Activated CD8-positive, alpha-beta memory T cell treated with anti-CD3 and anti-CD28 coated beads, Interleukin-2, amount 10 ng/mL, durations not matched to agents 7 days and 5 days (primary cell): ENCODE measurements at regions not wholly inside any gene's neighbourhood (a gene's known extent, or its start where the extent isn't known, plus 50 kb on each side); places are given as distances from the start of the nearest gene placed in this dataset.
"Not testable (repeated sequence)": the region's sequence is repeated elsewhere in the genome, so short reads cannot be mapped to it uniquely, and the experiment has no call there.

Experiments
- ATAC-seq: fragments of 150-1000 bp; cut with Tn5 transposase; one replicate; pipeline ENCODE4 v1.10.0; 2021; ENCODE audit warnings: moderate library complexity
- CTCF ChIA-PET: fragments of 350-600 bp; sonication (Branson Sonifier 250); formaldehyde crosslinking; loops from one replicate; lab custom pipeline; 2021; ENCODE audit warnings: antibody characterized with exemption; lab: Charles Lee
- DNase-seq: peaks from one replicate; pipeline ENCODE4 v3.0.0-alpha.2; 2020
- H3K27ac Mint-ChIP-seq: one replicate; pipeline ENCODE4 v1.8.0; 2021; ENCODE audit warnings: mild to moderate bottlenecking, mixed read lengths
- H3K27me3 Mint-ChIP-seq: one replicate; pipeline ENCODE4 v1.8.0; 2021; ENCODE audit warnings: mixed read lengths
- H3K36me3 Mint-ChIP-seq: one replicate; pipeline ENCODE4 v1.8.0; 2021; ENCODE audit warnings: mild to moderate bottlenecking, mixed read lengths
- H3K4me1 Mint-ChIP-seq: one replicate; pipeline ENCODE4 v1.8.0; 2021; ENCODE audit warnings: mixed read lengths
- H3K4me3 Mint-ChIP-seq: one replicate; pipeline ENCODE4 v1.8.0; 2021; ENCODE audit warnings: mild to moderate bottlenecking, moderate library complexity, mixed read lengths
- H3K9me3 Mint-ChIP-seq: one replicate; pipeline ENCODE4 v1.8.0; 2022; ENCODE audit warnings: low read depth, mixed read lengths

GRCh38 chr14:65840118-65840751 is 427.7 kb downstream of the FUT8 start:
- H3K4me3 Mint-ChIP-seq: no peak overlapping the region
- CTCF ChIA-PET: interaction anchor here (1.3 to 1.8 kb wide), 3 partner anchors 16 to 114 kb away, joined by 3 to 6 read pairs (median 3); no protein-coding TSS in a partner anchor
- peaks cover 12% of the 10 kb centered on the region for H3K36me3 Mint-ChIP-seq
- ATAC-seq (no peak), DNase-seq (peak; percentile 18)
- H3K4me1 Mint-ChIP-seq: peaks cover 57% of the 10 kb centered on the region
- no peak overlapping the region for H3K27ac Mint-ChIP-seq
- H3K27me3 Mint-ChIP-seq: no peaks in the 10 kb centered on the region
- H3K9me3 Mint-ChIP-seq: peaks cover 7% of the 10 kb centered on the region

- Mint-ChIP-seq H3K9me3 (peaks cover 10% of the 10 kb centered on the region), H3K27me3 (no peaks in the 10 kb centered on the region), H3K36me3 (peaks cover 14% of the 10 kb centered on the region), H3K4me1 (peaks cover 60% of the 10 kb centered on the region), H3K27ac (no peak overlapping the region), H3K4me3 (no peak overlapping the region)
- DNase-seq (no peak), ATAC-seq (no peak)
- CTCF ChIA-PET: no interaction called here
Measured at GRCh38 chr14:65840786-65841185, 428.3 kb downstream of the FUT8 start.

- ATAC-seq (peak; percentile 49), DNase-seq (peak; percentile 38)
- Mint-ChIP-seq H3K4me1 (peaks cover 69% of the 10 kb centered on the region), H3K36me3 (peaks cover 47% of the 10 kb centered on the region), H3K27ac (peak overlapping the region; percentile 96), H3K4me3 (peak overlapping the region; percentile 62), H3K9me3 (peaks cover 15% of the 10 kb centered on the region), H3K27me3 (no peaks in the 10 kb centered on the region)
- CTCF ChIA-PET: interaction anchor here (0.9 to 3.5 kb wide), 17 partner anchors 9 to 682 kb away, joined by 3 to 31 read pairs (median 8); no protein-coding TSS in a partner anchor
Measured at GRCh38 chr14:65846196-65846868, 433.8 kb downstream of the FUT8 start.

DNA sequence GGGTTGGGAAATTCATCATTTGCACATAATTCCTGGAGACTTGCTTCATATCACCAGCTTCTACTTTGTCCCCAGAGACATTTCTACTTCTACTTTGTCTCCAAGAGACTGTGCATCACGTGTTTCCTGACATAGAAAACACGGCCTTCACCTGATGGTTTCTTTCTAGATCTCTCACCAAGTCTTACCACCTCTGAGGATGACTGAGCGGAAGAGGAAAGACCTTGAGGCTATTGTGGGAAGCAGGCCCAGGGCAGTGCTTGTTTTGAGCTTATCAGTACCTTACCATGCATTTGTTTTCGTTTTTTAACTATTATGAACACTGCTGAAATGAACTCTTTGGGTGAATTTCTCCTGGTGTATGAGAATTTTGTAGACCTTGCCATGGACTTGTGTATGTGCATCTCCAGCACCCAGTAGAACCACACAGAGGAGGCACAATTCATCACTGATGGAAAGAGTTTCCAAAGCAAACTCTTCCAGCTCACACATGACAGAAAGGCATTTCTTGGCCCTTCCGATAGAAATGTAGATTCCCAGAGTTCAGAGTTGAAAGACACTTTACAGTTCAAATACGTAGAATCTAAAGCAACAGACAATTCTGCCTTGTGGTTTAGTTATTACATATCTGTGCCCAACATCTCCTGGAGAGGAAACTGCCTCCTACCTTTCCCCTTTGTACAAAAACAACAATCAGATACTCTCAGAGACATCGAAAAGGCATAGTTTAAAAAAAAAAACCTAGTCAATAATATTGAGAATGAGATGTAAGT is 434.7 kb downstream of the FUT8 start:
- CTCF ChIA-PET: interaction anchor here (0.8 to 3.5 kb wide), 18 partner anchors 10 to 683 kb away, joined by 3 to 31 read pairs (median 6); no protein-coding TSS in a partner anchor
- ATAC-seq (peak; percentile 84), DNase-seq (peak; percentile 94)
- H3K36me3 Mint-ChIP-seq: peaks cover 55% of the 10 kb centered on the region
- peak overlapping the region; percentile 96 for H3K27ac Mint-ChIP-seq
- peak overlapping the region; percentile 62 for H3K4me3 Mint-ChIP-seq
- peaks cover 72% of the 10 kb centered on the region for H3K4me1 Mint-ChIP-seq
- H3K27me3 Mint-ChIP-seq: no peaks in the 10 kb centered on the region
- H3K9me3 Mint-ChIP-seq: peaks cover 17% of the 10 kb centered on the region

- not testable (repeated sequence) for H3K4me3 Mint-ChIP-seq, ATAC-seq, H3K27me3 Mint-ChIP-seq, DNase-seq
- H3K27ac Mint-ChIP-seq: peak overlapping the region; percentile 96
- peaks cover 19% of the 10 kb centered on the region for H3K9me3 Mint-ChIP-seq
- CTCF ChIA-PET: interaction anchor here (1.2 to 3.5 kb wide), 8 partner anchors 11 to 111 kb away, joined by 3 to 31 read pairs (median 10); no protein-coding TSS in a partner anchor
- H3K36me3 Mint-ChIP-seq: peaks cover 62% of the 10 kb centered on the region
- peaks cover 71% of the 10 kb centered on the region for H3K4me1 Mint-ChIP-seq
Measured at GRCh38 chr14:65847931-65848330, 435.4 kb downstream of the FUT8 start.

DNA sequence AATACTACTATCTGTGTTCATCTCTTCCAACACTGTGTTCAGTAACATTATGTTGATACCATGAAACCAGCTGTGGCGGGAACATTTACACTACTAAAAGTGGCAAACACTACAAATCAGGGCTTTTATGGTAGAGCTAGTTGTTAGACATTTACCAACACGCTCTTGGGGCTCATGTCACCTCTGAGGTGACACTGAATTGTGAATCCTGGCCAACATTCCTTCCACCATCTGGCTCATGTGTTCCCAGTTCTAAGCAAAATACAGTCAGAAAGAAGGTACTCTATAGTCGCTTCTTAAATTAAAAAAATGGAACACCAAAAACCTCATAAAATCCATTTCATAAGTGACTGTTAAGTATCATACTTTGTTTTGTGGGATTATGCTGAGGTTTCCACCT is 436.6 kb downstream of the FUT8 start:
- Mint-ChIP-seq H3K27me3 (no peaks in the 10 kb centered on the region), H3K4me3 (no peak overlapping the region), H3K9me3 (peaks cover 22% of the 10 kb centered on the region), H3K4me1 (peaks cover 60% of the 10 kb centered on the region), H3K36me3 (peaks cover 65% of the 10 kb centered on the region), H3K27ac (peak overlapping the region; percentile 92)
- DNase-seq (no peak), ATAC-seq (no peak)
- CTCF ChIA-PET: interaction anchor here (0.8 to 1.2 kb wide), 2 partner anchors 12 to 110 kb away, joined by 3 to 4 read pairs; no protein-coding TSS in a partner anchor

DNA sequence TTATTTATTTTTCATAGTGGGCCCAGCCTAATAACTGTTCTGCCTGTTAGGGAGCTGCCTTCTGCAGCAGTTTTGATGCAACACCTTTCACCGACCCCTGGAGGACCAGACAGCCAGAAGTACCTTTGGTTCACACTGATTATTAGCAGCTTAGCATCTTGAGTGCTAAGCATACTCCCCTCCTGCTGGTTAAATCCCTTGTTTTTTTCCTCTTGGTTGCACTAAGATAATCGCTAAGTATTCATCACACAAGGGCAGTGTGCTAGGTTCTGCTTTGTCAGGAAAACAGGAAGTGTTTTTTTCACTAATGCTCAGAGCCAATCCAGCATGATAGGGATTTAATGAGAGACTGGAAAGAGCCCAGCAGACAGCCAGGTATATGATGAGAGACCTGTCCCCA is 437.0 kb downstream of the FUT8 start:
- no peak for DNase-seq
- no peak overlapping the region for H3K4me3 Mint-ChIP-seq
- H3K27me3 Mint-ChIP-seq: no peaks in the 10 kb centered on the region
- H3K9me3 Mint-ChIP-seq: peaks cover 24% of the 10 kb centered on the region
- H3K27ac Mint-ChIP-seq: peak overlapping the region; percentile 92
- ATAC-seq: no peak
- H3K4me1 Mint-ChIP-seq: peaks cover 60% of the 10 kb centered on the region
- CTCF ChIA-PET: interaction anchor here (0.8 to 1.2 kb wide), 2 partner anchors 12 to 110 kb away, joined by 3 to 4 read pairs; no protein-coding TSS in a partner anchor
- peaks cover 64% of the 10 kb centered on the region for H3K36me3 Mint-ChIP-seq

- Mint-ChIP-seq H3K36me3 (peaks cover 61% of the 10 kb centered on the region), H3K4me1 (peaks cover 58% of the 10 kb centered on the region), H3K27me3 (no peaks in the 10 kb centered on the region), H3K27ac (peak overlapping the region; percentile 92), H3K9me3 (peaks cover 22% of the 10 kb centered on the region), H3K4me3 (no peak overlapping the region)
- DNase-seq: peak; percentile 88
- CTCF ChIA-PET: interaction anchor here (0.8 to 1.5 kb wide), 3 partner anchors 11 to 27 kb away, joined by 3 to 10 read pairs (median 3); no protein-coding TSS in a partner anchor
- peak; percentile 82 for ATAC-seq
Measured at GRCh38 chr14:65850429-65851135, 438.1 kb downstream of the FUT8 start.

DNA sequence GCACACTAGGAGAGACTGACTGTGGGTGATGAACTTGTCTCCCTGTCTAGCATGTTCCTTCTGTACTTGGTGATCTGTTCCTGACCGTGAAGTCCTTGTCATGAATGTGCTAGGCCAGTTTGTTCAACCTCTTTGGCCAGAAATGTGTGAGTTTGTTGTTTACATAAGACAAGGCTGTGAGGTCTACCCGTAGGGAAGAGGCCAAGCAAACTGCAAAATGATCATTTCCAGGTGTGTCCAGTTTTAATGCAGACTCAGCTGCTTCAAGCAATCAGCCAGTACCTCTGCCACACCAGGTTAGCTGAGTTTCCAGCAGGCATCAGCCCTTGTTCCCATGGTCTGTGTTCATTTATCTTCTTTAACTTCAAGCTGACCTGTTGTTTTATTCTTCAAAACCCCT is 440.2 kb downstream of the FUT8 start:
- Mint-ChIP-seq H3K4me1 (peaks cover 40% of the 10 kb centered on the region), H3K9me3 (peaks cover 20% of the 10 kb centered on the region), H3K36me3 (peaks cover 52% of the 10 kb centered on the region), H3K27me3 (no peaks in the 10 kb centered on the region), H3K27ac (no peak overlapping the region), H3K4me3 (no peak overlapping the region)
- ATAC-seq (no peak), DNase-seq (no peak)
- CTCF ChIA-PET: no interaction called here

DNA sequence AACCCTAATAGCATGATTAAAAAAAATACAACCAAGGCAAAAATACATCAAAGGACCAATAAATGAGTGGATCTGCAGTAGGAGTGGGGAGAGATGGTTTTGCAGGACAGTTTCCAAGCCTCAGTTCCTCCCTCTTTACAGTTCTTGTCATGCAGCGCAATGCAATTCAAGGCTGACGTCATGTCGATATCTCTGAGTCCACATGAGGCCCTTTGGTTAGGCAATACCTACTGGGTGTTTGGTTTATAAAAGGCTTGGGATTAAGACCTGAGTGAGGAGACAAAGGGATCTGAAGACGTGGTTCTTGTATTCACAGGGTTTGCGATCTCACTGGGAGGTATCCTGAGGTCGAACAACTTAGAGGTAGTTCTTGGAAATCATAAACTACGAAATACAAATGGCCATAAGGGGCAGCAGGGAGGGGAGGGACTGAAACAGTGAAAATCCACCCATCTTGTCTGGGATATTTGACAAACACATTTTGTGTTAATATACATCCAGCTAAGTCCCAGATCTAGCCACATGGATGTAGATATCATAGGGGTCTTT is 441.0 kb downstream of the FUT8 start:
- H3K9me3 Mint-ChIP-seq: peaks cover 20% of the 10 kb centered on the region
- no peaks in the 10 kb centered on the region for H3K27me3 Mint-ChIP-seq
- CTCF ChIA-PET: no interaction called here
- no peak for DNase-seq
- H3K4me3 Mint-ChIP-seq: no peak overlapping the region
- ATAC-seq: no peak
- H3K4me1 Mint-ChIP-seq: peaks cover 37% of the 10 kb centered on the region
- peaks cover 52% of the 10 kb centered on the region for H3K36me3 Mint-ChIP-seq
- H3K27ac Mint-ChIP-seq: no peak overlapping the region

- H3K36me3 Mint-ChIP-seq: peaks cover 51% of the 10 kb centered on the region
- CTCF ChIA-PET: interaction anchor here (1.0 kb wide), 1 partner anchor 30 kb away, joined by 3 read pairs; no protein-coding TSS in a partner anchor
Measured at GRCh38 chr14:65854215-65854614, 441.7 kb downstream of the FUT8 start.

DNA sequence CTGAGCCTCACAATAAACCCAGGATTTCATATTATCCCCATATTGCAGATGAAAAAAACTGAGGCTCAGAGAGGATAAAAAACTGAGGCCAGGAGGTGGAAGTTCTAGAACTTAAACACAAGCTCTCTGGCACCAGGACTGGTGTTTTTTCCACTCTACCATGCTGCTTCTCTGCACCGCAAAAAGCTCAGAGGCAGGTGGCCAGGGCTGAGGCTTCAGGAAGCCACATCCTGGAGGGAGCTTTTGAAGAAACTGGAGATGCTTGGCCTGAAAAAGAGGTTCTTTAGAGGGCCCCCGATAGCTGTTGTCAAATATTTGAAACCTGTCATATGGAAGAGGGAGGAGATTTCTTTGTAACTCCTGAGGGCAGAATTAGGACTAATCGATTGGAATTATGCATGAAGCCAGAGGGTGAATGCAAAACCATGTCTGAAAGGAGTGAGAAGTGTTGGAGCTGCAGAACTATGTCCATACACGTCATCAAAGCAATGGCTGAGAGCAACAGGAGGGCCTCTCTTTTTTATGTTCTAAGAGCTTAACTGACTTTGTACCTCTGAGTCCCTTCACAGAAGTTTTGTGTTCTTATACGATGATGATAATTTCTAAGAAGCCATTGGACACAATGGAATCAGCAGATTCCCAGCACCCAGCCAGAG is 448.6 kb downstream of the FUT8 start:
- CTCF ChIA-PET: interaction anchor here (1.0 to 2.5 kb wide), 6 partner anchors 9 to 100 kb away, joined by 3 to 11 read pairs (median 6); no protein-coding TSS in a partner anchor
- Mint-ChIP-seq H3K36me3 (peaks cover 21% of the 10 kb centered on the region), H3K4me3 (no peak overlapping the region), H3K27me3 (no peaks in the 10 kb centered on the region), H3K9me3 (peaks cover 3% of the 10 kb centered on the region), H3K27ac (peak overlapping the region; percentile 70), H3K4me1 (peaks cover 53% of the 10 kb centered on the region)
- DNase-seq (peak; percentile 83), ATAC-seq (peak; percentile 80)

More at GRCh38 chr14:65854215-65854614, 441.7 kb downstream of the FUT8 start:
- ATAC-seq (no peak), DNase-seq (no peak)
- H3K9me3 Mint-ChIP-seq: peaks cover 20% of the 10 kb centered on the region
- H3K4me1 Mint-ChIP-seq: peaks cover 32% of the 10 kb centered on the region
- no peak overlapping the region for H3K27ac Mint-ChIP-seq
- no peaks in the 10 kb centered on the region for H3K27me3 Mint-ChIP-seq
- H3K4me3 Mint-ChIP-seq: no peak overlapping the region
